Neuronal stem cell (in vitro differentiated cells): ENCODE measurements at regions not wholly inside any gene's neighbourhood (a gene's known extent, or its start where the extent isn't known, plus 50 kb on each side); places are given as distances from the start of the nearest gene placed in this dataset.
A peak's percentile ranks its signal among the peaks of the same experiment; 100 is the strongest.

Experiments
- DNase-seq: peaks from one replicate; pipeline ENCODE4 v3.0.0-alpha.2; 2013; ENCODE audit warnings: low spot score
- H2AFZ ChIP-seq: one replicate; pipeline ENCODE4 v1.6.1; 2013; ENCODE audit warnings: mild to moderate bottlenecking, low read length, inconsistent platforms
- H2AK5ac ChIP-seq: 2 replicates; pipeline ENCODE4 v1.6.1; 2013; ENCODE audit warnings: low read depth, mild to moderate bottlenecking, inconsistent platforms, low read length, moderate library complexity, mixed read lengths
- H2BK120ac ChIP-seq: 2 replicates; pipeline ENCODE4 v1.6.1; 2013; ENCODE audit warnings: low read depth, mild to moderate bottlenecking, inconsistent platforms, low read length, moderate library complexity, mixed read lengths
- H2BK12ac ChIP-seq: one replicate; pipeline ENCODE4 v1.6.1; 2013; ENCODE audit warnings: low read length, inconsistent platforms
- H2BK15ac ChIP-seq: 2 replicates; pipeline ENCODE4 v1.6.1; 2013; ENCODE audit warnings: mild to moderate bottlenecking, low read length, inconsistent platforms, mixed read lengths
- H2BK5ac ChIP-seq: one replicate; pipeline ENCODE4 v1.6.1; 2013; ENCODE audit warnings: inconsistent platforms, mild to moderate bottlenecking, low read length, moderate library complexity
- H3K14ac ChIP-seq: one replicate; pipeline ENCODE4 v1.6.1; 2013; ENCODE audit warnings: low read length, inconsistent platforms
- H3K18ac ChIP-seq: 2 replicates; pipeline ENCODE4 v1.6.1; 2013; ENCODE audit warnings: low read length, inconsistent platforms
- H3K23ac ChIP-seq: 2 replicates; pipeline ENCODE4 v1.6.1; 2013; ENCODE audit warnings: low read depth, mild to moderate bottlenecking, mixed read lengths, low read length, inconsistent platforms; ENCODE audit not compliant: poor library complexity
- H3K27ac ChIP-seq: replicated peaks from 3 replicates; pipeline ENCODE4 v1.5.1; 2013; ENCODE audit warnings: low read length, inconsistent platforms
- H3K27me3 ChIP-seq, 3 experiments: 2 replicates each; pipeline ENCODE4 v1.6.1; 2013; ENCODE audit warnings: low read length in 3 of 3, mild to moderate bottlenecking in 2 of 3, inconsistent platforms in 1 of 3, low read depth in 1 of 3, mixed read lengths in 1 of 3, moderate library complexity in 1 of 3; ENCODE audit not compliant: control insufficient read depth in 3 of 3, insufficient read depth in 3 of 3
- H3K36me3 ChIP-seq, 2 donors: replicated peaks in 1 of 2; 2 replicates each; pipeline ENCODE4 v1.6.1; 2013; ENCODE audit warnings: low read length in 2 of 2; ENCODE audit not compliant: control insufficient read depth in 2 of 2, insufficient read depth in 2 of 2
- H3K4ac ChIP-seq: 2 replicates; pipeline ENCODE4 v1.6.1; 2013; ENCODE audit warnings: inconsistent platforms, mild to moderate bottlenecking, low read length, moderate library complexity
- H3K4me1 ChIP-seq, 2 donors: 1 replicate in 1 of 2; 2 replicates in 1 of 2; pipeline ENCODE4 v1.6.1; 2013; ENCODE audit warnings: low read length in 2 of 2, low read depth in 1 of 2; ENCODE audit not compliant: control insufficient read depth in 2 of 2, insufficient read depth in 1 of 2
- H3K4me2 ChIP-seq: one replicate; pipeline ENCODE4 v1.6.1; 2013; ENCODE audit warnings: mild to moderate bottlenecking, low read length, inconsistent platforms; ENCODE audit not compliant: insufficient read depth, poor library complexity, severe bottlenecking
- H3K4me3 ChIP-seq, 2 donors: 2 replicates each; pipeline ENCODE4 v1.5.1; 2013; ENCODE audit warnings: low read length in 2 of 2, mild to moderate bottlenecking in 2 of 2, inconsistent platforms in 1 of 2, moderate library complexity in 1 of 2
- H3K79me1 ChIP-seq: one replicate; pipeline ENCODE4 v1.6.1; 2013; ENCODE audit warnings: low read depth, mild to moderate bottlenecking, inconsistent platforms, low read length, moderate library complexity
- H3K9ac ChIP-seq: one replicate; pipeline ENCODE4 v1.6.1; 2013; ENCODE audit warnings: mild to moderate bottlenecking, low read depth, low read length, inconsistent platforms; ENCODE audit not compliant: poor library complexity
- H3K9me3 ChIP-seq, 2 donors: replicated peaks in 1 of 2; 2 replicates each; pipeline versions ENCODE3 to v1.6.1; 2013; ENCODE audit warnings: low read length in 2 of 2, mild to moderate bottlenecking in 2 of 2, inconsistent platforms in 1 of 2, low read depth in 1 of 2, mixed read lengths in 1 of 2, moderate library complexity in 1 of 2; ENCODE audit not compliant: control insufficient read depth in 2 of 2, insufficient read depth in 1 of 2
- H4K8ac ChIP-seq: one replicate; pipeline ENCODE4 v1.6.1; 2013; ENCODE audit warnings: low read depth, mild to moderate bottlenecking, inconsistent platforms, low read length, moderate library complexity
- H4K91ac ChIP-seq: one replicate; pipeline ENCODE4 v1.6.1; 2013; ENCODE audit warnings: low read length, low read depth, mild to moderate bottlenecking, inconsistent platforms; ENCODE audit not compliant: poor library complexity
- WGBS, 2 donors: extraction: QIAGEN DNeasy Blood & Tissue Kit; methylation state at CpG; one replicate each; pipeline ENCODE4 v1.1.7; 2013; ENCODE audit warnings: missing lambda C conversion rate in 2 of 2, mixed read lengths in 1 of 2; ENCODE audit not compliant: insufficient read length in 2 of 2, insufficient replicate concordance in 1 of 2; ENCODE audit errors: extremely low coverage in 2 of 2; 5-methylcytosine and 5-hydroxymethylcytosine counted together

GRCh38 chr2:79389481-79389880 lies 123.4 kb upstream of the CTNNA2 start:
- no peak for DNase-seq
- H3K4me2 ChIP-seq = no peak overlapping the region
- no peak overlapping the region for H2BK15ac ChIP-seq
- no peak overlapping the region for H3K14ac ChIP-seq
- no peaks in the 10 kb centered on the region for H3K36me3 ChIP-seq
- WGBS, 2 donors = no CpG with 5 or more reads among the region's 3 CpGs
- H4K91ac ChIP-seq = no peak overlapping the region
- H2BK12ac ChIP-seq = no peak overlapping the region
- no peak overlapping the region for H3K27ac ChIP-seq
- peaks cover 8 to 10% of the 10 kb centered on the region in 2 donors for H3K4me1 ChIP-seq
- H3K4ac ChIP-seq = no peak overlapping the region
- H2BK120ac ChIP-seq = no peak overlapping the region
- no peak overlapping the region for H3K9ac ChIP-seq
- no peak overlapping the region for H4K8ac ChIP-seq
- no peak overlapping the region for H2AK5ac ChIP-seq
- H3K4me3 ChIP-seq = no peak overlapping the region
- H3K18ac ChIP-seq = no peak overlapping the region
- no peak overlapping the region for H2BK5ac ChIP-seq
- no peak overlapping the region for H2AFZ ChIP-seq
- H3K23ac ChIP-seq = no peak overlapping the region
- H3K27me3 ChIP-seq = no peaks in the 10 kb centered on the region
- H3K79me1 ChIP-seq = no peaks in the 10 kb centered on the region
- no peaks in the 10 kb centered on the region for H3K9me3 ChIP-seq

- H3K27me3 ChIP-seq = no peaks in the 10 kb centered on the region
- H3K23ac ChIP-seq = no peak overlapping the region
- H3K79me1 ChIP-seq = no peaks in the 10 kb centered on the region
- H3K14ac ChIP-seq = no peak overlapping the region
- H2AK5ac ChIP-seq = no peak overlapping the region
- H3K4me2 ChIP-seq = no peak overlapping the region
- no CpG with 5 or more reads among the region's 4 CpGs for WGBS, 2 donors
- no peak overlapping the region for H2BK5ac ChIP-seq
- no peak overlapping the region for H2BK12ac ChIP-seq
- no peak overlapping the region for H3K9ac ChIP-seq
- H3K36me3 ChIP-seq = no peaks in the 10 kb centered on the region
- H2BK15ac ChIP-seq = no peak overlapping the region
- H3K4ac ChIP-seq = no peak overlapping the region
- H2BK120ac ChIP-seq = no peak overlapping the region
- H3K9me3 ChIP-seq = no peaks in the 10 kb centered on the region
- peaks cover 1 to 2% of the 10 kb centered on the region in 2 donors for H3K4me1 ChIP-seq
- H4K91ac ChIP-seq = no peak overlapping the region
- no peak overlapping the region for H3K4me3 ChIP-seq
- H3K27ac ChIP-seq = no peak overlapping the region
- H4K8ac ChIP-seq = no peak overlapping the region
- DNase-seq = no peak
- no peak overlapping the region for H3K18ac ChIP-seq
- H2AFZ ChIP-seq = no peak overlapping the region
Observed at GRCh38 chr2:79388024-79388423, 124.8 kb upstream of the CTNNA2 start.

- H2BK120ac ChIP-seq = no peak overlapping the region
- H3K36me3 ChIP-seq = no peaks in the 10 kb centered on the region
- no peak overlapping the region for H3K4ac ChIP-seq
- H3K79me1 ChIP-seq = no peaks in the 10 kb centered on the region
- H3K27ac ChIP-seq = no peak overlapping the region
- no peak overlapping the region for H3K4me3 ChIP-seq
- H4K91ac ChIP-seq = no peak overlapping the region
- peak overlapping the region; percentile 48 for H4K8ac ChIP-seq
- no peak for DNase-seq
- no peak overlapping the region for H2AK5ac ChIP-seq
- H3K23ac ChIP-seq = no peak overlapping the region
- H2BK12ac ChIP-seq = no peak overlapping the region
- H3K14ac ChIP-seq = no peak overlapping the region
- no peak overlapping the region for H2BK5ac ChIP-seq
- WGBS, 2 donors = no CpG with 5 or more reads among the region's 4 CpGs
- H3K4me1 ChIP-seq = no peaks in the 10 kb centered on the region
- H3K9ac ChIP-seq = no peak overlapping the region
- peak overlapping the region; percentile 58 for H3K18ac ChIP-seq
- no peak overlapping the region for H2AFZ ChIP-seq
- peak overlapping the region; percentile 73 for H2BK15ac ChIP-seq
- no peaks in the 10 kb centered on the region for H3K9me3 ChIP-seq
- H3K4me2 ChIP-seq = no peak overlapping the region
- no peaks in the 10 kb centered on the region for H3K27me3 ChIP-seq
Observed at GRCh38 chr2:79387431-79387830, 125.4 kb upstream of the CTNNA2 start.

DNA sequence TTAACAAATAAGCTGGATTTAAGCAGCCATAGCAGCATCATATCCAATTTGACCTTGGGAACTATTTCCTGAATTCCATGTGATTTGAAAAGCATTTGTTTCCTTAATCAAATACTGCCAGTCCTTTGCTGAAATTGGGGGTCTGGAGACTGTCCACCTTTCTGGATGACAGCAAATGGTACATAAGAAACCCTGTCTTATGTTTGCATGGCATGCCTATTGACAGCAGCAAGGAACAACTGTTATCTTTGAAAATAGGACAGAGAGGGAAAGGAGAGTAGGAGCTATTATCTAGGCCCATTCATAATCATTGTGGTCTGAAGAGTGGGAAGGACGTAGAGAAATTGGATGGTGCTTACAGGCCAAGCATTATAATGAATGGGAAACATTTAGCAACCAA lies 129.2 kb upstream of the CTNNA2 start:
- H4K8ac ChIP-seq = no peak overlapping the region
- no peak overlapping the region for H3K4me2 ChIP-seq
- H2BK5ac ChIP-seq = no peak overlapping the region
- H3K27me3 ChIP-seq = no peaks in the 10 kb centered on the region
- no peak overlapping the region for H3K14ac ChIP-seq
- no peak overlapping the region for H4K91ac ChIP-seq
- no peak overlapping the region for H2BK120ac ChIP-seq
- no peak overlapping the region for H2AFZ ChIP-seq
- no peaks in the 10 kb centered on the region for H3K4me1 ChIP-seq
- H2BK15ac ChIP-seq = no peak overlapping the region
- no peaks in the 10 kb centered on the region for H3K79me1 ChIP-seq
- no peak overlapping the region for H3K4ac ChIP-seq
- DNase-seq = no peak
- H3K36me3 ChIP-seq = no peaks in the 10 kb centered on the region
- H3K9ac ChIP-seq = no peak overlapping the region
- no peak overlapping the region for H3K27ac ChIP-seq
- H3K18ac ChIP-seq = no peak overlapping the region
- no CpG with 5 or more reads among the region's 1 CpG for WGBS, 2 donors
- H2AK5ac ChIP-seq = no peak overlapping the region
- H2BK12ac ChIP-seq = no peak overlapping the region
- no peaks in the 10 kb centered on the region for H3K9me3 ChIP-seq
- no peak overlapping the region for H3K4me3 ChIP-seq
- no peak overlapping the region for H3K23ac ChIP-seq
